GM20000 (cell line): ENCODE measurements at regions not wholly inside any gene's neighbourhood (a gene's known extent, or its start where the extent isn't known, plus 50 kb on each side); places are given as distances from the start of the nearest gene placed in this dataset.

Experiments
- DNase-seq: peaks from one replicate; pipeline ENCODE4 v3.0.0; 2012; ENCODE audit warnings: low spot score
- TF ChIP-seq, protein P1 (sequence below): IDR thresholded peaks from 2 replicates; pipeline ENCODE4 v1.5.1; 2012; ENCODE audit warnings: mild to moderate bottlenecking, control low read depth; ENCODE audit errors: extremely low read depth, missing control alignments

DNA sequence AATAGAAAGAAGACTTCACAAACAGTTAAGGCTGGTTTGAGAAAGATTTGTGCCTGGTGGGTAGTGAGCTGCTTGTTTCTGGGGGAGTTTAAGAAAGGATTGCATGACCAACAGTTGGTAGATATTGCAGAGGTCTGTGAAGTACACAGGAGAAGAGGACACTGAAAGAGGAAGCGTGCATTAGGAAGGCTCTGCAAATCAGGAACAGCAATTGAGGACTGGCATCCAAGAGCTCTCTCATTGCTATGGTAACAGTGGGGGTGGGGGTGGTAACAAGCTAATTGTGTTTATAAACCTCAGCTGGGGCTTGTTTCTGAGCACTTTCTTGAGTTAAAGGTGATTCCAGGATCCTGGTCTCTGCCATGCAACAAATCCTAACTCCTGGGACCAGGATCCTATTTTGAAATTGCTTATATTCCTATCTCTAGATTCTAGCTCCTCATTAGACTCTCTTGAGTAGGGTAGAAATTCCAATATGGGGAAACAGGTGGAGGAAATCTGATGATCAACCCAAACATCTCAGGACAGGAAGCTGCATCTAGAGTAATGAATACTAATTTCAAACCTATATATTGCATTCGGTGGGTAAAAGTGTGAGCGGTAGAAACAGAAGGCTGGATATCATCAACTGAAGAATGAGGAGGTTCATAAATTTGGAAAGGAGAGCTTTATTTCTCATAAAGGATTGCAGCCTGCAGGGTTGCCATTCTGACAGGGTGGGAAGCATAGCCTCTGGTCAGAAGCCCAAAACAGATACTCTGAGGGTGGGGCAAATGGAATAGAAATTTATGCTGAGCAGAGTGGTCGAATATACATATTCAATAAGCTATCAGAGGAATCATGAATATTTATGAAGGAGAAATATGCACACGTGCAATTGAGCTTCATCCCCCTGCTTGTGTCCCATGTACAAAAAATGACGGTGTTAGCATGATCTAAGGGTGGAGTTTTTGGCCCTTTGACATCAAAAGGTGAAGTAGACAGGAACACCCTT lies 79.4 kb downstream of the PTTG1 start:
- TF ChIP-seq, protein P1, sequence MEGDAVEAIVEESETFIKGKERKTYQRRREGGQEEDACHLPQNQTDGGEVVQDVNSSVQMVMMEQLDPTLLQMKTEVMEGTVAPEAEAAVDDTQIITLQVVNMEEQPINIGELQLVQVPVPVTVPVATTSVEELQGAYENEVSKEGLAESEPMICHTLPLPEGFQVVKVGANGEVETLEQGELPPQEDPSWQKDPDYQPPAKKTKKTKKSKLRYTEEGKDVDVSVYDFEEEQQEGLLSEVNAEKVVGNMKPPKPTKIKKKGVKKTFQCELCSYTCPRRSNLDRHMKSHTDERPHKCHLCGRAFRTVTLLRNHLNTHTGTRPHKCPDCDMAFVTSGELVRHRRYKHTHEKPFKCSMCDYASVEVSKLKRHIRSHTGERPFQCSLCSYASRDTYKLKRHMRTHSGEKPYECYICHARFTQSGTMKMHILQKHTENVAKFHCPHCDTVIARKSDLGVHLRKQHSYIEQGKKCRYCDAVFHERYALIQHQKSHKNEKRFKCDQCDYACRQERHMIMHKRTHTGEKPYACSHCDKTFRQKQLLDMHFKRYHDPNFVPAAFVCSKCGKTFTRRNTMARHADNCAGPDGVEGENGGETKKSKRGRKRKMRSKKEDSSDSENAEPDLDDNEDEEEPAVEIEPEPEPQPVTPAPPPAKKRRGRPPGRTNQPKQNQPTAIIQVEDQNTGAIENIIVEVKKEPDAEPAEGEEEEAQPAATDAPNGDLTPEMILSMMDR = no peak
- DNase-seq = no peak

DNA sequence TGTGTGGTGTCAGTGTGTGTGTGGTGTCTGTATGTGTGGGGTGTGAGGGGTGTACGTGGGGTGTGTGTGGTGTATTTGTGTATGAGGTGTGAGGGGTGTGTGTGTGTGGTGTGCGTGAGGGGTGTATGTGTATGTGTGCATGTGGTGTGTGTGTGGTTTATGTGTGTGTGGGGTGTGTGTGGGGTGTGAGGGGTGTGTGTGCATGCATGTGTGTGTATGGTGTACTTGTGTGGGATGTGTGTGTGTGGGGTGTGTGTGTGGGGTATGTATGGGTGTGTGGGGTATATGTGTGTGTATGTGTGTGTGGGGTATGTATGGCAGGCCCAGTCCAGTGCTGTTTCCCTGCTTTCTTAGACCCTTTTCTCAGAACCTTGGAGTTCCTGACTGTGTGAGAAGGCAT lies 83.3 kb downstream of the PTTG1 start:
- no peak for DNase-seq
- TF ChIP-seq, protein P1 = no peak

DNA sequence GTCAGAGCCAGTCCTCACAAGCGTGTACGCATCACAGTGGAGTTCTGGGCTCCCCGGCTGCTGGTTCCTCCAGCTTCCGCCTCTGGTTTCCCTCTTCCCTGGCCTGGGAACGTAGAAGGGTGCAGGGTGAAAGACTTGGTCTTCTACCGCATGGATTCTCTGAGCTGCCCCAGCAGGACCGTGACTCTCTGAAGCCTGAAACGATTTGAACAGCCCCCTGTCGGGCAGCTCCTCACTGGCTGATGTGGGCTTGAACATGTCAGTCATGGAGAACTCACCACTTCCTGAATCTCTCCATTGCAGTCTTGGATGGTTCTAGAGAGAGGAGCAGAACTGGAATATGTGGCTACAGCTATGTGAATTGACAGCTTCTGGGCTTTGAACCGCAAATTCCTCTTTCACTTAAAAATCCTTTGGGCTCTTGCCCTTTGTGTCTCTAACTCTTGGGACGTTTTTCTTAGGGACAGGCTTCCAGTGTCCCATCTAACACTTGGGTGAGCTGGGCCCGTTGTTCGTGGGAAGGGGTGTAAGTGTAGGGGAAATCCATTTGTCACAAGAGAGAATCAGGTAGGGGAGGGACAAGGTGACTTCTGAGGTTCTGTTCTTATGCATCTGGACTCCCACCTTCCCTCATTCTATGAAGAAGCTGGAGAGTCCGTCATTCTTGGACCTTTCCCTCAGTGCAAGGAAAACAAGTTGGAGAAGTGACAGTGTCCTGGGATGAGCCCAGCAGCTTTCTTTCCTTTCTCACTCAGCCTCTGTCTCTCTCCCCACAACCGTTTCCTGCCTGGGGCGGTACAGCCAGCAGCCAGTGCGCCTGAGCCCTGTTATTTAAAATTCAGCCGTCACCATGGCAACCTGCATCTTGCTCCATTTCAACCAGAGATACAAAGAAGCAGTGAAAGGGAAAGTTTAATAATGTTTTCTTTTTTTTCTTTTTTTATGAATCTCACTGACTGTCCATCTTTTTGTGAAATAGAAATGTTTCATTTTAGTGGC lies 84.7 kb downstream of the PTTG1 start:
- peak; percentile 59 for DNase-seq
- TF ChIP-seq, protein P1 = no peak

DNA sequence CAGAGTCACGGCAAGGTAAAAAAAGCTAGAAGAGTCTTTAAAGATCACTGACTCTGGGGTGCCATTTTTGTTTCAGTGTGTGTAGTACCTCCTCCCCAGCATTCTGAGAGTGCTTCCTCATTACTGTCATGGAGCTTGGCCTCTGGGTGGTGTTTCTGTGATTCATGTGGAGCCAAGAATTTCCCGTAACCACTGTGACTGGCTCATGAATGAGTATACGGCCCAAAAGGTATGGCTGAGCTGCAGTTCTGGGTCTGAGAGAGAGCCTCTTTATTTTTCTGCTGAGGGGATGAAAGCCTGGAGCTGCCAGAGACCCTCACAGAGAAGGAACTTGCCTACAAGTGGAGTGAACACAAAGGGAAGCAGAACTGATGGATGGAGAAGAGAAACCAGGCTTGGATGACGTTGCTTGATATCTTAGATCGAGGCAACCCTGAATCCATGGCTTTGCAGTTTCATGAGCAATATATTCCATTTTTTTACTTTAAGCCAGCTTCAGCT lies 85.6 kb downstream of the PTTG1 start:
- TF ChIP-seq, protein P1 = no peak

DNA sequence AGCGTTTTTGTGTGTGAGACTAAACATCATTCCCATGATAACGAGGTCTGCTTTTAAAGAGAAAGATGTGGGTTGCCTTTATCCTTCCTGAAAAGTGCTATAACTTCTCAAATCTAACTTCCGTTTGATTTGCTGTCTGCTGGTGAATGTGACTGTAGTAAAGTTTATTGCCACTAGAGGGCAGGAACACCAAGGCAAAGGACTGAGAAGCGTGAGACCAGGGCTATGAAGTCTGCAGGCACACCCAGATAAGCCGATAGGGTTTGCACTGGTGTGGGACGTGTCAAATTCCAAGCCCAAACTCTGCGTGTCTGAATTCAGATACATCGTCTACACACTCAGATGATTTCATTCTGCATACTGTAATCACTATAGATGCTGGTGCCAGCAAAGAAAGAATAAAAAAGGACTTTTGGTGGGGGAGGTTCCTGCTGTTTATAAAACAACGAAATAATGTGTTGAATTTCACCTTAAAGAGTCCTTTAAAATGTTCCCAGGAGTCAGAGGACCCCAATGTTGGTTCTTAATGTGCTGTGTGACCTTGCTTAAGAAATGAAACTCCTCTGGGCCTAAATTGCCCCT lies 87.2 kb downstream of the PTTG1 start:
- TF ChIP-seq, protein P1 = peak; percentile 75
- DNase-seq = peak; percentile 72

More for the DNA sequence above, 85.6 kb downstream of the PTTG1 start:
- no peak for DNase-seq

DNA sequence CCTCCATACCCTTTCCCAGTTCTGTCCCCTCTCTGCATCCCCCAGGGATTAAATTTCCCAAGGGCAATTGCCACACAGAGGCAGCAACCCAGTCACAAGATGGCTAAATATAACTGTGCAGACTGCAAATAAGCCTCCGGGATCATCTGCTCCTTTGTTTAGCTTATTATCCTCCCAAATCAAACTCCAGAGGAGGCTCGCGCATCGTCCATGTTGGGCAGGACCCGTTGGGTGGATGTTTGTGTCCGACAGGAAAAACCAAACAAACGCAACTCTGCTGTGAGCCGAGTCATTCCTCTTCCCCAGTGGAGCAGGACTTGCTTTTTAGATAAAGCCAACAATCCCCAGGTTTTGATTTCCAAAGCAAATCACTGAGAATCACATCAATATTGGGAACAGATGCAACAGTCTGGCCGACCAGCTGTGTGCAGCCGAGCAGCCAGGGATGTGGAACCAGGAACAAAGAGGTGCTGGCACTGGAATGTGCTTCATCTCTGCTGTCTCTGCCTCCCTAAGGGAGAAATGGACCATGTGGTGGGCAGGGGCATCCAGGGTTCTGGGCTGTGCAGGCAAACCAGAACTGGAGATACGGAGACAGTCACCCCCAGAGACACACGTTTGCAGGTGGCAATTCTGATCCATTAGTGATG lies 89.8 kb downstream of the PTTG1 start:
- TF ChIP-seq, protein P1 = no peak
- DNase-seq = no peak
